ENCODE measurements at regions not wholly inside any gene's neighbourhood (a gene's known extent, or its start where the extent isn't known, plus 50 kb on each side); places are given as distances from the start of the nearest gene placed in this dataset.
"Not testable (repeated sequence)": the region's sequence is repeated elsewhere in the genome, so short reads cannot be mapped to it uniquely, and the experiment has no call there.

GRCh38 chr13:90839061-90839460, 508.4 kb upstream of the MIR17HG start:
- H3K4me1 Mint-ChIP-seq (ENCODE audit: low read depth): no peaks in the 10 kb centered on the region
- H3K27me3 Mint-ChIP-seq: no peaks in the 10 kb centered on the region
- no peak for DNase-seq
- no peak overlapping the region for H3K27ac Mint-ChIP-seq
- no peaks in the 10 kb centered on the region for H3K36me3 Mint-ChIP-seq
- CTCF ChIA-PET: no interaction called here
- H3K9me3 Mint-ChIP-seq: peaks cover 5% of the 10 kb centered on the region
- intact Hi-C loops (cut with micrococcal nuclease): no loop called here
- no peak overlapping the region for H3K4me3 Mint-ChIP-seq
- POLR2A ChIA-PET: no interaction called here

GRCh38 chr13:90846936-90847335, 500.6 kb upstream of the MIR17HG start:
- H3K27me3 Mint-ChIP-seq: no peaks in the 10 kb centered on the region
- CTCF ChIA-PET: no interaction called here
- POLR2A ChIA-PET: no interaction called here
- H3K4me1 Mint-ChIP-seq (ENCODE audit: low read depth): no peaks in the 10 kb centered on the region
- intact Hi-C loops (cut with micrococcal nuclease): no loop called here
- no peaks in the 10 kb centered on the region for H3K9me3 Mint-ChIP-seq
- no peak for DNase-seq
- no peak overlapping the region for H3K27ac Mint-ChIP-seq
- H3K36me3 Mint-ChIP-seq: no peaks in the 10 kb centered on the region
- no peak overlapping the region for H3K4me3 Mint-ChIP-seq

DNA sequence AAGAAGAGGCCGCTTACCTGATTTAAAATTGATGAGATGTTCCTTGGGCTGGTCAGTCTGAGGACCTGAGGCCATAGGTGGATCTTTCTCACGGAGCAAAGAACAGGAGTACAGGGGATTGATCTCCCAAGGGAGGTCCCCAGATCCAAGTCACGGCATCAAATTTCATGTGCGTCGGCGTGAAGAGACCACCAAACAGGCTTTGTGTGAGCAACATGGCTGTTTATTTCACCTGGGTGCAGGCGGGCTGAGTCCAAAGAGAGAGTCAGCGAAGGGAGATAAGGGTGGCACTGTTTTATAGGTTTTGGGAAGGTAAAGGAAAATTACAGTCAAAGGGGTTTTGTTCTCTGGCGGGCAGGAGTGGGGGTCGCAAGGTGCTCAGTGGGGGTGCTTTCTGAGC, 493.8 kb upstream of the MIR17HG start:
- H3K27me3 Mint-ChIP-seq; CTCF ChIA-PET; H3K4me3 Mint-ChIP-seq; H3K27ac Mint-ChIP-seq; POLR2A ChIA-PET; DNase-seq; H3K4me1 Mint-ChIP-seq (ENCODE audit: low read depth); H3K9me3 Mint-ChIP-seq; intact Hi-C loops (cut with micrococcal nuclease); H3K36me3 Mint-ChIP-seq: not testable (repeated sequence)

- Mint-ChIP-seq H3K4me3 (no peak overlapping the region), H3K27ac (no peak overlapping the region), H3K27me3 (no peaks in the 10 kb centered on the region), H3K36me3 (no peaks in the 10 kb centered on the region), H3K4me1 (ENCODE audit: low read depth) (no peaks in the 10 kb centered on the region), H3K9me3 (peaks cover 2% of the 10 kb centered on the region)
- no peak for DNase-seq
- CTCF ChIA-PET: no interaction called here
- intact Hi-C loops (cut with micrococcal nuclease): no loop called here
- POLR2A ChIA-PET: no interaction called here
Observed at GRCh38 chr13:90857921-90858320, 489.6 kb upstream of the MIR17HG start.

- intact Hi-C loops (cut with micrococcal nuclease): no loop called here
- POLR2A ChIA-PET: no interaction called here
- H3K27me3 Mint-ChIP-seq: no peaks in the 10 kb centered on the region
Observed at GRCh38 chr13:90866006-90866405, 481.5 kb upstream of the MIR17HG start.

DNA sequence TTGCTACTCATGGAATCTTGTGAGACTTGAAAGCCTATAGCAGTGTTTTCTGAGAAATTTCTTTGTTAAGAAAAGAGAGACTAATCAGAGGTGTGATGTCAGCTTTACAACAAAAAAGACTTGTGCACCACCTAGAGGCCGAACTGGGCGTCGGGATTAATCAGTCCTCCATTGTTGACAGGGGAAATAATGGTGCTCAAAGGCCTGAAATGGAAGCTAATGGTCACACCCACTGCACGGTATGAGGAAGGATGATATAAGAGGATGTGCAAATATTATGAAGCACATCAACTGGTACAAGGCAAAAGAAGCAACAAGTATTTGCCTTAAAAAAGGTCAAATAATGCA, 480.2 kb upstream of the MIR17HG start:
- Mint-ChIP-seq H3K27me3 (no peaks in the 10 kb centered on the region), H3K9me3 (no peaks in the 10 kb centered on the region), H3K36me3 (no peaks in the 10 kb centered on the region), H3K4me3 (no peak overlapping the region), H3K27ac (no peak overlapping the region), H3K4me1 (ENCODE audit: low read depth) (no peaks in the 10 kb centered on the region)
- DNase-seq: peak; percentile 27
- POLR2A ChIA-PET: no interaction called here
- CTCF ChIA-PET: interaction anchor here (1.3 kb wide), 1 partner anchor 9 kb away, joined by 4 read pairs; no protein-coding TSS in a partner anchor
- intact Hi-C loops (cut with micrococcal nuclease): no loop called here

More at GRCh38 chr13:90866006-90866405, 481.5 kb upstream of the MIR17HG start:
- Mint-ChIP-seq H3K4me3 (no peak overlapping the region), H3K36me3 (no peaks in the 10 kb centered on the region), H3K9me3 (no peaks in the 10 kb centered on the region), H3K27ac (no peak overlapping the region), H3K4me1 (ENCODE audit: low read depth) (no peaks in the 10 kb centered on the region)
- CTCF ChIA-PET: interaction anchor here (0.6 to 1.3 kb wide), 2 partner anchors 11 to 1594 kb away, joined by 3 to 4 read pairs; no protein-coding TSS in a partner anchor
- DNase-seq: no peak

DNA sequence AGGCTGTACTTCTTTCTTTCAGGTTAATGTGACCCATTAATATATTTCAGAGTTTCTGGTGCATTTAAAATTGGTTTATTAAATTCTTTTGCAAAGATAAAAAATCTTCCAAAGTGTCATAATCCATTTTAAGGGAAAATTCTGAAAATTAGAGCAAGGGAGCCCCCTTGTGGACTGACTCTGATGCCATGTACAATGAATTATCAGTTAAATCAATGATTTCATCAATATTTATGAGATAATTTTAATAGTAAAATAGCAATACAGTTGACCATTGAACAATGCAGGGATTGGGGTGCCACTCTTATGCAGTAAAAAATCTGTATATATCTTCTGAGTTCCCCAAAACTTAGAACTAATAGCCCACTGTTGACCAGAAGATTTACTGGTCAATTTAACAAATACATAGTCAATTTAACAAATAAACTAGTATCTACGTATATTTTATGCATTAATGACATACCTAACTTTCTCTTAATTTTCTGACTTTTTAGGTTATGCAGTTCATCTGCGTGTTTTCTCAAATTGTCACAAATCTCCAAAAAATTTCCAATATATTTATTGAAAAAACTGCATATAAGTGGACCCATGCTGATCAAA, 479.1 kb upstream of the MIR17HG start:
- H3K4me3 Mint-ChIP-seq: no peak overlapping the region
- H3K36me3 Mint-ChIP-seq: no peaks in the 10 kb centered on the region
- intact Hi-C loops (cut with micrococcal nuclease): no loop called here
- DNase-seq: no peak
- ChIA-PET POLR2A (no interaction called here), CTCF (no interaction called here)
- no peaks in the 10 kb centered on the region for H3K4me1 Mint-ChIP-seq (ENCODE audit: low read depth)
- H3K27me3 Mint-ChIP-seq: no peaks in the 10 kb centered on the region
- no peak overlapping the region for H3K27ac Mint-ChIP-seq
- H3K9me3 Mint-ChIP-seq: no peaks in the 10 kb centered on the region

DNA sequence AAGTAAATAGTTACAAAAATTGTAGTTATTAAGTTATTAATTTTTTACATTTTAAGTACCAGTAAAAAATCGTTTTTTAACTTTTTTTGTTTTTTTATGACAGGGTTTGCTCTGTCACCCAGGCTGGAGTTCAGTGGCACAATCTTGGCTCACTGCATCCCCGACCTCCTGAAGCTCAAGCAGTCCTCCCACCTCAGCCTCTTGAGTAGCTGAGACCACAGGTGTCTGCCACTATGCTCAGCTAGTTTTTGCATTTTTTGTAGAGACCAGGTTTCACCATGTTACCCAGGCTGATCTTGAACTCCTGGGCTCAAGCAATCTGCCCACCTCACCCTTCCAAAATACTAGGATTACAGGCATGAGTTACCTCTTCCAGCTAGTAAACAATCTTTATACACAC, 477.9 kb upstream of the MIR17HG start:
- Mint-ChIP-seq H3K27me3 (no peaks in the 10 kb centered on the region), H3K9me3 (no peaks in the 10 kb centered on the region), H3K27ac (no peak overlapping the region), H3K36me3 (no peaks in the 10 kb centered on the region), H3K4me1 (ENCODE audit: low read depth) (no peaks in the 10 kb centered on the region), H3K4me3 (no peak overlapping the region)
- CTCF ChIA-PET: no interaction called here
- intact Hi-C loops (cut with micrococcal nuclease): no loop called here
- POLR2A ChIA-PET: no interaction called here
- no peak for DNase-seq

GRCh38 chr13:90872491-90873025, 474.9 kb upstream of the MIR17HG start:
- CTCF ChIA-PET: no interaction called here
- Mint-ChIP-seq H3K4me3 (no peak overlapping the region), H3K36me3 (no peaks in the 10 kb centered on the region), H3K27ac (no peak overlapping the region), H3K9me3 (no peaks in the 10 kb centered on the region), H3K27me3 (no peaks in the 10 kb centered on the region), H3K4me1 (ENCODE audit: low read depth) (no peaks in the 10 kb centered on the region)
- intact Hi-C loops (cut with micrococcal nuclease): no loop called here
- POLR2A ChIA-PET: no interaction called here
- no peak for DNase-seq

DNA sequence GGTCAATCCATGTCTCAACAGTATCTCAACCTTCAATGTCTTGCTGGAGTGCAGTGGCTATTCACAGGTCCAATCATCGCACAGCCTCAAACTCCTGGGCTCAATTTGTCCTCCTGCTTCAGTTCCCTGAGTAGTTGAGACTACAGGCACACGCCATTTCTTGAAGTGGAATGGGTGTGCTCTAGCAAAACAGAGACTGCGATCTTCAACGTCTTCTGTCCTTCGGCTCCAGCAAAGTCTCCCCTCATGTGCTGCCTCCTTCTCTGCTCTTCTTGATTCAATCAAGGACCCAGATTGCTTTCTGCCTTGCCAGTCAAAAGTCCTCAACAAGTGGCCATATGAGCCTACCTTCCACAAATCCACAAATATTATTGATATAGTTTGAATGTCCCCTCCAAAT, 466.7 kb upstream of the MIR17HG start:
- H3K36me3 Mint-ChIP-seq: no peaks in the 10 kb centered on the region
- no peaks in the 10 kb centered on the region for H3K9me3 Mint-ChIP-seq
- intact Hi-C loops (cut with micrococcal nuclease): no loop called here
- POLR2A ChIA-PET: no interaction called here
- no peak overlapping the region for H3K4me3 Mint-ChIP-seq
- CTCF ChIA-PET: no interaction called here
- DNase-seq: no peak
- H3K27ac Mint-ChIP-seq: no peak overlapping the region
- H3K27me3 Mint-ChIP-seq: no peaks in the 10 kb centered on the region
- H3K4me1 Mint-ChIP-seq (ENCODE audit: low read depth): no peaks in the 10 kb centered on the region

- peaks cover under 1% of the 10 kb centered on the region for H3K9me3 Mint-ChIP-seq
- no peak overlapping the region for H3K4me3 Mint-ChIP-seq
- H3K4me1 Mint-ChIP-seq (ENCODE audit: low read depth): no peaks in the 10 kb centered on the region
- CTCF ChIA-PET: no interaction called here
- H3K27ac Mint-ChIP-seq: no peak overlapping the region
- no peaks in the 10 kb centered on the region for H3K36me3 Mint-ChIP-seq
- POLR2A ChIA-PET: no interaction called here
- intact Hi-C loops (cut with micrococcal nuclease): no loop called here
- no peaks in the 10 kb centered on the region for H3K27me3 Mint-ChIP-seq
- DNase-seq: no peak
Observed at GRCh38 chr13:90882551-90882950, 464.9 kb upstream of the MIR17HG start.

DNA sequence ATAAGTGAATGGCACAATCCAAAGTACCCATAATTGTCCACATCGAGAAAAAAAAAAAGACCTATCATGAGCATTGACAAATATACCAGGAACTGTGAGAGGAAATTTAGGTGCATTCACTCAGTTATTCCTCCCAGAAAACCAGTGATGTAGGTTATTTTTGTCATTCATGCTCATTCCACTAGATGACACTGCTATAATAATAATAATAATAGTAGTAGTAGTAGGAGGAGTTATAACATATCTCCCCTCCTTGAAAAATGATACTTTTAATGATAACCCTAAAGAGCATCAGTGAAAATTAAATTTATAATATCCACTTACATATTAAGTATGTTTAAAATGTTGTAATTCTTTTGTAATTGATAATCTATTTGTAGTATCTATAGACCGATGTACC, 463.9 kb upstream of the MIR17HG start:
- Mint-ChIP-seq H3K9me3 (peaks cover 3% of the 10 kb centered on the region), H3K36me3 (no peaks in the 10 kb centered on the region), H3K27ac (no peak overlapping the region), H3K27me3 (no peaks in the 10 kb centered on the region), H3K4me3 (no peak overlapping the region), H3K4me1 (ENCODE audit: low read depth) (no peaks in the 10 kb centered on the region)
- ChIA-PET POLR2A (no interaction called here), CTCF (no interaction called here)
- no peak for DNase-seq
- intact Hi-C loops (cut with micrococcal nuclease): no loop called here

DNA sequence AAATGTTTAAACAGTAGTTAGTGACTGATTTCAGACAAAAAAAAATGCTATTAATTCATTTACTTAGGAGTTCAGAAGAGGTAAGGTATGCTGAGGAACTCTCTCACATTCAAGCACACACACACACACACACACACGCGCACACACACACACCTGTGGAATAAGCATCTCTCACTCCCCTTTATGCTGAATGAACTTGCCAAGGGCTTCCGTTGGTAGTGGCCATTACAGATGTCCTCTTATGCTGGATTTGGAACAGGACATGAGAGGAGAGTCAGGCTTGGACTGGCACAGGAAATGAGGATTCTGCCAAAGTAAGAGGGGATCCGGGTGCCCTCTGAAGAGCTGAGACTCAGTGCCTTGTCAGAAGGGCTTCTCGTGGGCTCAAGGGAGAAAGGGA, 463.4 kb upstream of the MIR17HG start:
- ChIA-PET POLR2A (no interaction called here), CTCF (no interaction called here)
- H3K27ac Mint-ChIP-seq: no peak overlapping the region
- no peak overlapping the region for H3K4me3 Mint-ChIP-seq
- H3K27me3 Mint-ChIP-seq: no peaks in the 10 kb centered on the region
- intact Hi-C loops (cut with micrococcal nuclease): no loop called here
- no peak for DNase-seq
- H3K36me3 Mint-ChIP-seq: no peaks in the 10 kb centered on the region
- peaks cover 3% of the 10 kb centered on the region for H3K9me3 Mint-ChIP-seq
- H3K4me1 Mint-ChIP-seq (ENCODE audit: low read depth): no peaks in the 10 kb centered on the region
